G401 (cell line): ENCODE measurements at regions not wholly inside any gene's neighbourhood (a gene's known extent, or its start where the extent isn't known, plus 50 kb on each side); places are given as distances from the start of the nearest gene placed in this dataset.
"Not testable (repeated sequence)": the region's sequence is repeated elsewhere in the genome, so short reads cannot be mapped to it uniquely, and the experiment has no call there.

ENCODE experiments used
- DNase-seq: peaks from one replicate; pipeline ENCODE4 v3.0.0-alpha.2; 2015; ENCODE audit warnings: low spot score
- in situ Hi-C: cut with HindIII; loops from 2 replicates; pipeline ENCODE4 v1.10.0; 2016; ENCODE audit warnings: low sequenced_read_pairs, mixed read lengths

DNA sequence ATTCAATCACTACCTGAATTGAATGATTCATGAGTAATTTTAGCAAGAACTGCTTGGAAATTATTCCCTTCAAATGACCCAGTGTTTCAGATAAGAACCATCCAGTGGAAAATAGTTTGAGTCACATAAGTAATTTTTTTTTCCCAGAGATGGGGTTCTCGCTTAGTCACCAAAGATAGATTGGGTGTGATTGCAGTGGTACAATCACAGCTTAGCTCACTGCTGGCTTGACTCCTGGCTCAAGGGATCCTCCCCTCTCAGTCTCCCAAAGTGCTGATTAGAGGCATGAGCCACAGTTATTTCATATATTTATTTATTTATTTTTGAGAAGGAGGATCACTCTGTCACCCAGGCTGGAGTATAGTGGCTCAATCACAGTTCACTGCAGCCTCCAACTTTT is 574.5 kb upstream of the ARRDC3 start:
- in situ Hi-C loops = no loop called here
- DNase-seq = no peak

GRCh38 chr5:91956738-91957137 is 573.6 kb upstream of the ARRDC3 start:
- in situ Hi-C loops = no loop called here
- no peak for DNase-seq

GRCh38 chr5:91955610-91956009 is 572.5 kb upstream of the ARRDC3 start:
- in situ Hi-C loops = no loop called here
- DNase-seq = no peak

DNA sequence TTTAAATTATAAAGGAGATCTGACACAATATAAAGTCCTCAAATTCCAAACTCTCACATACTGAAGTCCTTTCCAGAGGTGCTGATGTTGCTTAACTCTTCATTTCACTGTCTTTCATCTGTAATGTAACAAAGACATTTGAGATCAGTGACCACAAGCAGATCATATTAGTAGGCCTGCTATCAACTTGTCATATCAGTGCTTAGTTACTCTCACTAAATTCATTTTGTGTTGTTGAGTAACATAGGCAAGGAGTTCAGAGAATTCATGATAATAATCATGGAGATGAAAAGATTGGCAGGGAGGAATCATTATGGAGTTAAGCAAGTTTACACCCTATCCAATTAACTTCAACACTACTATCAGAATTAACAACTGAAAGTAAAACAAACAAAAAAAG is 571.0 kb upstream of the ARRDC3 start:
- DNase-seq = no peak
- in situ Hi-C loops = no loop called here

DNA sequence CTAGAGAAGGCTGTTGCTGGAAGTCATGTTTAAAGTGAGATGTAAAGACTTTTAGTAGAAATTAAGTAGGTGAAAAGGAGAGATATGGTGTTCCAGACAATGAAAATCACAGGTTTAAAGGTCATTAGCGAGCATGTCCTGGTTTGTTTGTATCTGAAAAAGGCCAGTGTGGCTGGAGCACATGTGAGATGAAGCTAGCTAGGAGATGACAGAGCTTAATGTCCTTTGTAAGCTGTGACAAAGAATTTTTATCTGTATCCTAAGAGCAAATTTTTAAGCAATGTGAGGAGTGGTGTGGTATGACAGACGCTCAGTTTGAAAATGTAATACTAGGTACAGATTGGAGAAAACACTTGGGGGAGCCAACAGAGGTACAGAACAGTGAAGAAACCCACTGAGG is 567.2 kb upstream of the ARRDC3 start:
- in situ Hi-C loops = no loop called here
- no peak for DNase-seq

GRCh38 chr5:91946870-91947269 is 563.8 kb upstream of the ARRDC3 start:
- in situ Hi-C loops = no loop called here
- no peak for DNase-seq

GRCh38 chr5:91941588-91941987 is 558.5 kb upstream of the ARRDC3 start:
- in situ Hi-C loops = no loop called here
- DNase-seq = no peak

DNA sequence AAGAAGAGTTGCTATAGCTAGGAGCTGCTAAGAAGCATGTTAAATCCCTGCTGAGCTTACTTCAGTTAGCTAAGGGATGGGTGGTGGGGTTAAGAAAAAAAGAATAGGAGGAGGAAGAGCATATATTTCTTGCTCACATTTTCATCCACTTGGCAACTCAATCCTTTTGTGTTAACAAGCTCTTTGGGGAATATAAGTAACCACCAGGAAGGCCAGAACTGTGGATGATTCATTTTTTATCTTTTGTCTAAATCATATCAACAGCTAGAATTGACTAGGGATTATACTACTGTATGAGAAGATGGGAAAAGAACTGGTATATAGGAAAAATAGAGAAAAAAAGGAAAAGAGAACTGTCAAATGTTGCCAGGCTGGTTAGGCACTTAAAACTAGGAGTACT is 555.3 kb upstream of the ARRDC3 start:
- DNase-seq = no peak
- in situ Hi-C loops = no loop called here

- no peak for DNase-seq
- in situ Hi-C loops = no loop called here
These were observed 554.0 kb upstream of the ARRDC3 start for GRCh38 chr5:91937121-91937520.

- in situ Hi-C loops = no loop called here
- DNase-seq = no peak
These were observed 546.4 kb upstream of the ARRDC3 start for GRCh38 chr5:91929522-91929817.

- in situ Hi-C loops = no loop called here
- DNase-seq = peak; percentile 17
These were observed 545.8 kb upstream of the ARRDC3 start for GRCh38 chr5:91928754-91929521.

GRCh38 chr5:91927439-91927838 is 544.3 kb upstream of the ARRDC3 start:
- no peak for DNase-seq
- in situ Hi-C loops = no loop called here

- no peak for DNase-seq
- in situ Hi-C loops = no loop called here
These were observed 542.1 kb upstream of the ARRDC3 start for GRCh38 chr5:91925249-91925648.

- DNase-seq, in situ Hi-C loops: not testable (repeated sequence)
These were observed 534.1 kb upstream of the ARRDC3 start for GRCh38 chr5:91917037-91917814.

DNA sequence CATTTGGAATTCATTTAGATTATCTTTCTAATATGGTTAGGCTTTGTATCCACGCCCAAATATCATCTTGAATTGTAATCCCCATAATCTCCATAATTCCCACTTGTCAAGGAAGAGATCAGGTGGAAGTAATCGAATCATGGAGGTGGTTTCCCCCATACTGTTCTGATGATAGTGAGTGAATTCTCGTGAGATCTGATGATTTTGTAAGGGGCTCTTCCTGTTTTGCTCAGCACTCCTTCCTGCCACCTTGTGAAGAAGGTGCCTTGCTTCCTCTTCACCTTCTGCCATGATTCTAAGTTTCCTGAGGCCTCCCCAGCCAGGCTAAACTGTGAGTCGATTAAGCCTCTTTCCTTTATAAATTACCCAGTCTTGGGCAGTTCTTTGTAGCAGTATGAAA is 527.5 kb upstream of the ARRDC3 start:
- in situ Hi-C loops = no loop called here
- no peak for DNase-seq

GRCh38 chr5:91910247-91910646 is 527.1 kb upstream of the ARRDC3 start:
- DNase-seq = no peak
- in situ Hi-C loops = no loop called here

- in situ Hi-C loops = no loop called here
- DNase-seq = no peak
These were observed 523.4 kb upstream of the ARRDC3 start for GRCh38 chr5:91906494-91906893.

- no peak for DNase-seq
- in situ Hi-C loops = no loop called here
These were observed 522.9 kb upstream of the ARRDC3 start for GRCh38 chr5:91906027-91906426.

GRCh38 chr5:91898898-91899297 is 515.8 kb upstream of the ARRDC3 start:
- in situ Hi-C loops = no loop called here
- DNase-seq = peak; percentile 10

DNA sequence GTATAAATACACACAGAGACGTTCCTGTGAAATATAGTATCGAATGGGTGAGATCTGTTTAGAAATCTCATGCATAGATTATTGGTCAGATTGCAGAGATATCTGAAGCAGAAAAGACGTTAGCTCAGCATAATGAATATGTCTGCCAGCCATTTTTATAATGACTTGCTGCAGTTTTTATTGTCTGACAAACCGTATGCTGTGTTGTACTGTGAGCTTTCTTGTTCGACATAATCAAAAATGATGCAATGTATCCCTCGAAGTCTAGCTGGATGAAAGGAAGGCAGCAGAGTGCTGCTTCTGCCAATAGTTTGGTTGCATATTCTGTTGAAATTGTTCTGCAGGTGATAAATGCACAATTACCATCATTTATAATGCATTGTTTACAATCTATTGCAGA is 514.9 kb upstream of the ARRDC3 start:
- no peak for DNase-seq
- in situ Hi-C loops = no loop called here

GRCh38 chr5:91888810-91889209 is 505.7 kb upstream of the ARRDC3 start:
- in situ Hi-C loops = no loop called here
- DNase-seq = no peak
